ENCODE measurements at regions not wholly inside any gene's neighbourhood (a gene's known extent, or its start where the extent isn't known, plus 50 kb on each side); places are given as distances from the start of the nearest gene placed in this dataset.

DNA sequence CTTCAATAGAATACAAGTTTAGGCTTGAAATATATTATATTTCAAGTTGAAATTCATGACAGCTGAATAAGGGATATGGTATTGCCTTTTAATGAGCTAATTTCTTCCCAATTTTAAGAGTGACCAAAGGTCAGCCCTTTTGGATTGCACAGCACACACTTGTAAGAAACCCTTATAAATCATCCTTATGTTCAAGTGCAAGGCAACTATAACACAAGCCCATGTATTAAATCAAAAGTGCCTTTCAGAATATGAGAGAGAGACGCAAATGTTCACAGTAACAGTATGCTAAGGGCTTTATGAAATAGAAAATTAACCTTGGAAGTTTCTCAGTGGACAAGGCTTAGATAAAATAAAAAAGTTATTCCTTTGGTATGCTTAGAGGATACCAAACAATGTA is 121.7 kb upstream of the PTPRK start:
- no peaks in the 10 kb centered on the region for H3K27me3 Mint-ChIP-seq (ENCODE audit: insufficient read depth, low read depth, poor library complexity)
- DNase-seq (ENCODE audit: low spot score) (no peak), ATAC-seq (no peak)
- no peaks in the 10 kb centered on the region for H3K36me3 Mint-ChIP-seq (ENCODE audit: low read depth)
- no peaks in the 10 kb centered on the region for H3K36me3 ChIP-seq (ENCODE audit: insufficient read depth)
- no peaks in the 10 kb centered on the region for H3K9me3 Mint-ChIP-seq
- no peaks in the 10 kb centered on the region for H3K4me1 ChIP-seq (ENCODE audit: insufficient read depth)
- H3K4me3 ChIP-seq: no peak overlapping the region
- H3K79me2 ChIP-seq (replicated peaks; ENCODE audit: insufficient read depth): no peaks in the 10 kb centered on the region
- H3K27me3 ChIP-seq (ENCODE audit: insufficient read depth): no peaks in the 10 kb centered on the region
- TF ChIP-seq CREB1 (CRISPR knock-in tag; IDR thresholded peaks at IDR 0.05; ENCODE audit: low read depth) (no peak), ZNF114 (CRISPR knock-in tag; IDR thresholded peaks at IDR 0.05) (no peak), STAT1 (IDR thresholded peaks at IDR 0.05; ENCODE audit: unreplicated experiment) (no peak), EZH2 (IDR thresholded peaks at IDR 0.05; ENCODE audit: low read depth, unreplicated experiment) (no peak), JUNB (IDR thresholded peaks at IDR 0.05; ENCODE audit: unreplicated experiment) (no peak), EZH2phosphoT487 (IDR thresholded peaks at IDR 0.05; ENCODE audit: unreplicated experiment) (no peak), POLR2AphosphoS5 (IDR thresholded peaks at IDR 0.05; ENCODE audit: low read depth) (no peak), NANOG (IDR thresholded peaks at IDR 0.05; ENCODE audit: borderline replicate concordance) (no peak), ZNF331 (CRISPR knock-in tag; IDR thresholded peaks at IDR 0.05; ENCODE audit: low read depth) (no peak)
- TF ChIP-seq, protein P1, sequence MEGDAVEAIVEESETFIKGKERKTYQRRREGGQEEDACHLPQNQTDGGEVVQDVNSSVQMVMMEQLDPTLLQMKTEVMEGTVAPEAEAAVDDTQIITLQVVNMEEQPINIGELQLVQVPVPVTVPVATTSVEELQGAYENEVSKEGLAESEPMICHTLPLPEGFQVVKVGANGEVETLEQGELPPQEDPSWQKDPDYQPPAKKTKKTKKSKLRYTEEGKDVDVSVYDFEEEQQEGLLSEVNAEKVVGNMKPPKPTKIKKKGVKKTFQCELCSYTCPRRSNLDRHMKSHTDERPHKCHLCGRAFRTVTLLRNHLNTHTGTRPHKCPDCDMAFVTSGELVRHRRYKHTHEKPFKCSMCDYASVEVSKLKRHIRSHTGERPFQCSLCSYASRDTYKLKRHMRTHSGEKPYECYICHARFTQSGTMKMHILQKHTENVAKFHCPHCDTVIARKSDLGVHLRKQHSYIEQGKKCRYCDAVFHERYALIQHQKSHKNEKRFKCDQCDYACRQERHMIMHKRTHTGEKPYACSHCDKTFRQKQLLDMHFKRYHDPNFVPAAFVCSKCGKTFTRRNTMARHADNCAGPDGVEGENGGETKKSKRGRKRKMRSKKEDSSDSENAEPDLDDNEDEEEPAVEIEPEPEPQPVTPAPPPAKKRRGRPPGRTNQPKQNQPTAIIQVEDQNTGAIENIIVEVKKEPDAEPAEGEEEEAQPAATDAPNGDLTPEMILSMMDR (conservative IDR thresholded peaks at IDR 0.05; ENCODE audit: low read depth in 2 of 2): no peak
- TF ChIP-seq, protein P2, sequence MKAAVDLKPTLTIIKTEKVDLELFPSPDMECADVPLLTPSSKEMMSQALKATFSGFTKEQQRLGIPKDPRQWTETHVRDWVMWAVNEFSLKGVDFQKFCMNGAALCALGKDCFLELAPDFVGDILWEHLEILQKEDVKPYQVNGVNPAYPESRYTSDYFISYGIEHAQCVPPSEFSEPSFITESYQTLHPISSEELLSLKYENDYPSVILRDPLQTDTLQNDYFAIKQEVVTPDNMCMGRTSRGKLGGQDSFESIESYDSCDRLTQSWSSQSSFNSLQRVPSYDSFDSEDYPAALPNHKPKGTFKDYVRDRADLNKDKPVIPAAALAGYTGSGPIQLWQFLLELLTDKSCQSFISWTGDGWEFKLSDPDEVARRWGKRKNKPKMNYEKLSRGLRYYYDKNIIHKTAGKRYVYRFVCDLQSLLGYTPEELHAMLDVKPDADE (IDR thresholded peaks at IDR 0.05): no peak
- TF ChIP-seq, protein P3, sequence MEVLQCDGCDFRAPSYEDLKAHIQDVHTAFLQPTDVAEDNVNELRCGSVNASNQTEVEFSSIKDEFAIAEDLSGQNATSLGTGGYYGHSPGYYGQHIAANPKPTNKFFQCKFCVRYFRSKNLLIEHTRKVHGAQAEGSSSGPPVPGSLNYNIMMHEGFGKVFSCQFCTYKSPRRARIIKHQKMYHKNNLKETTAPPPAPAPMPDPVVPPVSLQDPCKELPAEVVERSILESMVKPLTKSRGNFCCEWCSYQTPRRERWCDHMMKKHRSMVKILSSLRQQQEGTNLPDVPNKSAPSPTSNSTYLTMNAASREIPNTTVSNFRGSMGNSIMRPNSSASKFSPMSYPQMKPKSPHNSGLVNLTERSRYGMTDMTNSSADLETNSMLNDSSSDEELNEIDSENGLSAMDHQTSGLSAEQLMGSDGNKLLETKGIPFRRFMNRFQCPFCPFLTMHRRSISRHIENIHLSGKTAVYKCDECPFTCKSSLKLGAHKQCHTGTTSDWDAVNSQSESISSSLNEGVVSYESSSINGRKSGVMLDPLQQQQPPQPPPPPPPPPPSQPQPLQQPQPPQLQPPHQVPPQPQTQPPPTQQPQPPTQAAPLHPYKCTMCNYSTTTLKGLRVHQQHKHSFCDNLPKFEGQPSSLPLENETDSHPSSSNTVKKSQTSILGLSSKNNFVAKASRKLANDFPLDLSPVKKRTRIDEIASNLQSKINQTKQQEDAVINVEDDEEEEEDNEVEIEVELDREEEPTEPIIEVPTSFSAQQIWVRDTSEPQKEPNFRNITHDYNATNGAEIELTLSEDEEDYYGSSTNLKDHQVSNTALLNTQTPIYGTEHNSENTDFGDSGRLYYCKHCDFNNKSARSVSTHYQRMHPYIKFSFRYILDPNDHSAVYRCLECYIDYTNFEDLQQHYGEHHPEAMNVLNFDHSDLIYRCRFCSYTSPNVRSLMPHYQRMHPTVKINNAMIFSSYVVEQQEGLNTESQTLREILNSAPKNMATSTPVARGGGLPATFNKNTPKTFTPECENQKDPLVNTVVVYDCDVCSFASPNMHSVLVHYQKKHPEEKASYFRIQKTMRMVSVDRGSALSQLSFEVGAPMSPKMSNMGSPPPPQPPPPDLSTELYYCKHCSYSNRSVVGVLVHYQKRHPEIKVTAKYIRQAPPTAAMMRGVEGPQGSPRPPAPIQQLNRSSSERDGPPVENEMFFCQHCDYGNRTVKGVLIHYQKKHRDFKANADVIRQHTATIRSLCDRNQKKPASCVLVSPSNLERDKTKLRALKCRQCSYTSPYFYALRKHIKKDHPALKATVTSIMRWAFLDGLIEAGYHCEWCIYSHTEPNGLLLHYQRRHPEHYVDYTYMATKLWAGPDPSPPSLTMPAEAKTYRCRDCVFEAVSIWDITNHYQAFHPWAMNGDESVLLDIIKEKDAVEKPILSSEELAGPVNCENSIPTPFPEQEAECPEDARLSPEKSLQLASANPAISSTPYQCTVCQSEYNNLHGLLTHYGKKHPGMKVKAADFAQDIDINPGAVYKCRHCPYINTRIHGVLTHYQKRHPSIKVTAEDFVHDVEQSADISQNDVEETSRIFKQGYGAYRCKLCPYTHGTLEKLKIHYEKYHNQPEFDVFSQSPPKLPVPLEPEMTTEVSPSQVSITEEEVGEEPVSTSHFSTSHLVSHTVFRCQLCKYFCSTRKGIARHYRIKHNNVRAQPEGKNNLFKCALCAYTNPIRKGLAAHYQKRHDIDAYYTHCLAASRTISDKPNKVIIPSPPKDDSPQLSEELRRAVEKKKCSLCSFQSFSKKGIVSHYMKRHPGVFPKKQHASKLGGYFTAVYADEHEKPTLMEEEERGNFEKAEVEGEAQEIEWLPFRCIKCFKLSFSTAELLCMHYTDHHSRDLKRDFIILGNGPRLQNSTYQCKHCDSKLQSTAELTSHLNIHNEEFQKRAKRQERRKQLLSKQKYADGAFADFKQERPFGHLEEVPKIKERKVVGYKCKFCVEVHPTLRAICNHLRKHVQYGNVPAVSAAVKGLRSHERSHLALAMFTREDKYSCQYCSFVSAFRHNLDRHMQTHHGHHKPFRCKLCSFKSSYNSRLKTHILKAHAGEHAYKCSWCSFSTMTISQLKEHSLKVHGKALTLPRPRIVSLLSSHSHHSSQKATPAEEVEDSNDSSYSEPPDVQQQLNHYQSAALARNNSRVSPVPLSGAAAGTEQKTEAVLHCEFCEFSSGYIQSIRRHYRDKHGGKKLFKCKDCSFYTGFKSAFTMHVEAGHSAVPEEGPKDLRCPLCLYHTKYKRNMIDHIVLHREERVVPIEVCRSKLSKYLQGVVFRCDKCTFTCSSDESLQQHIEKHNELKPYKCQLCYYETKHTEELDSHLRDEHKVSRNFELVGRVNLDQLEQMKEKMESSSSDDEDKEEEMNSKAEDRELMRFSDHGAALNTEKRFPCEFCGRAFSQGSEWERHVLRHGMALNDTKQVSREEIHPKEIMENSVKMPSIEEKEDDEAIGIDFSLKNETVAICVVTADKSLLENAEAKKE (CRISPR knock-in tag; IDR thresholded peaks at IDR 0.05): no peak
- TF ChIP-seq, protein P4, sequence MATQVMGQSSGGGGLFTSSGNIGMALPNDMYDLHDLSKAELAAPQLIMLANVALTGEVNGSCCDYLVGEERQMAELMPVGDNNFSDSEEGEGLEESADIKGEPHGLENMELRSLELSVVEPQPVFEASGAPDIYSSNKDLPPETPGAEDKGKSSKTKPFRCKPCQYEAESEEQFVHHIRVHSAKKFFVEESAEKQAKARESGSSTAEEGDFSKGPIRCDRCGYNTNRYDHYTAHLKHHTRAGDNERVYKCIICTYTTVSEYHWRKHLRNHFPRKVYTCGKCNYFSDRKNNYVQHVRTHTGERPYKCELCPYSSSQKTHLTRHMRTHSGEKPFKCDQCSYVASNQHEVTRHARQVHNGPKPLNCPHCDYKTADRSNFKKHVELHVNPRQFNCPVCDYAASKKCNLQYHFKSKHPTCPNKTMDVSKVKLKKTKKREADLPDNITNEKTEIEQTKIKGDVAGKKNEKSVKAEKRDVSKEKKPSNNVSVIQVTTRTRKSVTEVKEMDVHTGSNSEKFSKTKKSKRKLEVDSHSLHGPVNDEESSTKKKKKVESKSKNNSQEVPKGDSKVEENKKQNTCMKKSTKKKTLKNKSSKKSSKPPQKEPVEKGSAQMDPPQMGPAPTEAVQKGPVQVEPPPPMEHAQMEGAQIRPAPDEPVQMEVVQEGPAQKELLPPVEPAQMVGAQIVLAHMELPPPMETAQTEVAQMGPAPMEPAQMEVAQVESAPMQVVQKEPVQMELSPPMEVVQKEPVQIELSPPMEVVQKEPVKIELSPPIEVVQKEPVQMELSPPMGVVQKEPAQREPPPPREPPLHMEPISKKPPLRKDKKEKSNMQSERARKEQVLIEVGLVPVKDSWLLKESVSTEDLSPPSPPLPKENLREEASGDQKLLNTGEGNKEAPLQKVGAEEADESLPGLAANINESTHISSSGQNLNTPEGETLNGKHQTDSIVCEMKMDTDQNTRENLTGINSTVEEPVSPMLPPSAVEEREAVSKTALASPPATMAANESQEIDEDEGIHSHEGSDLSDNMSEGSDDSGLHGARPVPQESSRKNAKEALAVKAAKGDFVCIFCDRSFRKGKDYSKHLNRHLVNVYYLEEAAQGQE (IDR thresholded peaks at IDR 0.05; ENCODE audit: unreplicated experiment): no peak
- H3K4me2 ChIP-seq: no peak overlapping the region
- no peaks in the 10 kb centered on the region for H3K4me1 Mint-ChIP-seq
- H3K9me2 ChIP-seq (ENCODE audit: insufficient read depth): no peaks in the 10 kb centered on the region
- no peak overlapping the region for H3K27ac Mint-ChIP-seq
- no peaks in the 10 kb centered on the region for H4K20me1 ChIP-seq (replicated peaks; ENCODE audit: insufficient read depth)
- no peak overlapping the region for H3K27ac ChIP-seq (ENCODE audit: low read depth)
- no peak overlapping the region for H3K4me3 Mint-ChIP-seq
- no peak overlapping the region for H2AFZ ChIP-seq
- H3F3A ChIP-seq (replicated peaks; ENCODE audit: low read depth): no peaks in the 10 kb centered on the region

All from GM23338 (cell line).